Activated T-helper 17 cell treated with anti-CD3 and anti-CD28 coated beads, Interleukin-2, amount 50 U/mL, for 72 hours (primary cell): ENCODE measurements at regions not wholly inside any gene's neighbourhood (a gene's known extent, or its start where the extent isn't known, plus 50 kb on each side); places are given as distances from the start of the nearest gene placed in this dataset.
A peak's percentile ranks its signal among the peaks of the same experiment; 100 is the strongest.

ENCODE experiments used
- ATAC-seq: fragments of 150-1000 bp; cut with Tn5 transposase; replicated peaks from 2 replicates; pipeline ENCODE4 v1.10.0; 2021; ENCODE audit warnings: mild to moderate bottlenecking, moderate library complexity
- H3K27ac Mint-ChIP-seq: one replicate; pipeline ENCODE4 v1.8.0; 2022; ENCODE audit warnings: mixed read lengths
- H3K27me3 Mint-ChIP-seq: one replicate; pipeline ENCODE4 v1.8.0; 2022; ENCODE audit warnings: mixed read lengths
- H3K36me3 Mint-ChIP-seq: one replicate; pipeline ENCODE4 v1.8.0; 2022; ENCODE audit warnings: low read depth, mild to moderate bottlenecking, mixed read lengths
- H3K4me1 Mint-ChIP-seq: one replicate; pipeline ENCODE4 v1.8.0; 2022; ENCODE audit warnings: mixed read lengths
- H3K4me3 Mint-ChIP-seq: one replicate; pipeline ENCODE4 v1.8.0; 2022; ENCODE audit warnings: mild to moderate bottlenecking, mixed read lengths
- H3K9me3 Mint-ChIP-seq: one replicate; pipeline ENCODE4 v1.8.0; 2022; ENCODE audit warnings: mixed read lengths

DNA sequence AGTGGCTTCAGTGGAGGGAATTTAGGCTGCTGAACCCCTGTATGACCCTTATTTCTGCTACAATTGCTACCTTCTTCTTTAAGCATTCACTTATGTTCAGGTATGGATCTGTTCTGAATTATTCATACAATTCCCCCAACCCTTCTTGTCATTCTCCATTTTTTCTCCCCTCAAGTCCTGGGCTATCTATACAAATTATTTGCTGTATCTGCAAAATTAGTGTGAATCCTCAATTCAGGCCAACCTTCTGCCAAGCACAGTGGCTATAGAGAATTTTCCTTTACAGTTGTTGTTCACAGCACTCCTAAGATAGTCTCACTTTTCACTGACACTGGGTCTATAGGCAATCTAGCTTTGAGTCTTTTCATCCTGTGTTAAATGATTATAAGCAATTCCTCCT is 119.2 kb upstream of the CNTN1 start:
- Mint-ChIP-seq H3K27ac (no peak overlapping the region), H3K27me3 (no peaks in the 10 kb centered on the region), H3K36me3 (no peaks in the 10 kb centered on the region), H3K4me1 (no peaks in the 10 kb centered on the region), H3K9me3 (peaks cover 3% of the 10 kb centered on the region), H3K4me3 (no peak overlapping the region)
- ATAC-seq, result no peak

GRCh38 chr12:40575987-40576386 is 116.3 kb upstream of the CNTN1 start:
- H3K27me3 Mint-ChIP-seq, result no peaks in the 10 kb centered on the region

DNA sequence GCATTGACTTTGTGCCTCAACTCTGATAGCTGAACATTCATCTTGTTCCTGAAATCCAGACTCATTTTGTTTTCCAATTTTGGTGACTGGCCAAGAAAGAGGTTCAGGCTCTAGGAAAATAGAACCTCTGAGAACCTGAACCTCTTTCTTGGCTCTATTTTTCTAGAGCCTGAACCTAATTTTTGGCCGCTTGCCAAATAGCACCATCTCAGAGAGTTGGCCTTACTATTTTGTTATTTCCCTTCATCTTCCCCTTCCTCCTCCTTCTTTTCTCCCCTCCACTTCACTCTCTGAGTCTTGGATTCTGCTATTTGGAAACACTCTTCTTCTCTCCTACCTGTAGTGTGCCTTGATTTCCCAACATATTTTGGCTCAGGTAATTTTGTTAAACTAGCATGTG is 114.4 kb upstream of the CNTN1 start:
- Mint-ChIP-seq H3K4me1 (no peaks in the 10 kb centered on the region), H3K4me3 (no peak overlapping the region), H3K9me3 (peaks cover 8% of the 10 kb centered on the region), H3K27ac (no peak overlapping the region), H3K36me3 (no peaks in the 10 kb centered on the region), H3K27me3 (no peaks in the 10 kb centered on the region)
- no peak for ATAC-seq

More at GRCh38 chr12:40575987-40576386, 116.3 kb upstream of the CNTN1 start:
- Mint-ChIP-seq H3K27ac (no peak overlapping the region), H3K4me3 (no peak overlapping the region), H3K4me1 (no peaks in the 10 kb centered on the region), H3K36me3 (no peaks in the 10 kb centered on the region), H3K9me3 (peaks cover 7% of the 10 kb centered on the region)
- ATAC-seq, result no peak

DNA sequence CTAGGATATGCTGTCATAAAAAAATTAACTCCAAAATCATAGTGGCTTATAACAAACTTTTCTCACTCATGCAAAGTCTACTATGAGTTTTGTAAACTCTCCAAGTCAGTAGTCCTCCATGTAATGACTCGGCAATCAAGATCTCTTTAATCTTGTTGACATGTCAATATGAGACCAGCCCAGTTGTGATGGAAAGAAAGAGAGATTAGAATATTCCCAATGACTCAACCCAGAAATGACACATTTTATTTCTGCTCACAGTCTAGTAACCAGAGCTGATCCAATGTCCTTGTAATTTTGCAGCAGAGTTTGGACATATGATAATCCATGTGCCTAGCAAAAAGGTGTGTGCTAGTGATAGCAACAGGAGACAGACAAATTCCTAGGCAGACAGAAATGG is 112.6 kb upstream of the CNTN1 start:
- ATAC-seq, result no peak
- Mint-ChIP-seq H3K36me3 (no peaks in the 10 kb centered on the region), H3K27me3 (no peaks in the 10 kb centered on the region), H3K9me3 (peaks cover 8% of the 10 kb centered on the region), H3K4me3 (no peak overlapping the region), H3K27ac (no peak overlapping the region), H3K4me1 (no peaks in the 10 kb centered on the region)

DNA sequence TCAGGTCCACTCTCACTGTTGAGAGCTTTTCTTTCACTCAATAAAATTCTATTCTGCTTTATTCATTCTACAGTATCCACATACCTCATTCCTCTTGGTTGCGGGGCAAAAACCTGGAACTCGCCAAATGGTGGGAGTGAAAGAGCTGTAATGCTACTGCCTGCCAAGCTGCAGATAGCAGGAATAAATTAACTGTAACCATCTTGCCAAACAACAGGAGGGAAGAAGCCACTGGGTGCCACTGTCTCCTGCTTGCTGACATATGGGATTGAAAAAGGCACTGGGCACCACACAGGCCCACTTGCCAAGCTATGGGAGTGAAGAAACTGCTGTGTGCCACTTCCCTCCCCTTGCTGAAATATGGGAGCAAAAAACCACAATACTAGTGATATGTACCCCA is 111.9 kb upstream of the CNTN1 start:
- H3K27me3 Mint-ChIP-seq, result no peaks in the 10 kb centered on the region
- no peak for ATAC-seq

GRCh38 chr12:40581889-40582288 is 110.3 kb upstream of the CNTN1 start:
- no peaks in the 10 kb centered on the region for H3K4me1 Mint-ChIP-seq
- ATAC-seq, result no peak
- H3K36me3 Mint-ChIP-seq, result no peaks in the 10 kb centered on the region
- no peak overlapping the region for H3K4me3 Mint-ChIP-seq
- peaks cover 8% of the 10 kb centered on the region for H3K9me3 Mint-ChIP-seq
- no peaks in the 10 kb centered on the region for H3K27me3 Mint-ChIP-seq
- no peak overlapping the region for H3K27ac Mint-ChIP-seq

More for the DNA sequence above, 111.9 kb upstream of the CNTN1 start:
- Mint-ChIP-seq H3K4me3 (no peak overlapping the region), H3K27ac (no peak overlapping the region), H3K9me3 (peaks cover 8% of the 10 kb centered on the region), H3K36me3 (no peaks in the 10 kb centered on the region), H3K4me1 (no peaks in the 10 kb centered on the region)

DNA sequence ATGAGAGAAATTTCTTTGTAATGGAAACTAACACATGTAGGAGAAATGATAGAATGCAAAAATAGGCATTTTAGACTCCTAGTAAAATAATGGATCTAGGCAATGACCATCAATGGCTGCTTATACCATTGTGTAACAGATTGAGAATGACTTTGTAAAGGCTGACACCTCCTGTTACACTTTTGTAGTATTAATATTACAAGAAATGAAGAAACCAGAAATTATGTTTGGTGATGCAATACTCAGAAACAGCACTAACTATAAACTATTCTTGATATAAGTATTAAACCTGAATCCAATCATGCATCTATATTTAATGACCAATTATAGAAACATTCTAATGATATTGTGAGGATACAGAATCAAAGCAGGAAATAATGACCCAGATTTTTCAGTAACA is 108.5 kb upstream of the CNTN1 start:
- Mint-ChIP-seq H3K27me3 (no peaks in the 10 kb centered on the region), H3K4me3 (no peak overlapping the region), H3K27ac (no peak overlapping the region), H3K9me3 (peaks cover 8% of the 10 kb centered on the region), H3K4me1 (no peaks in the 10 kb centered on the region), H3K36me3 (no peaks in the 10 kb centered on the region)
- no peak for ATAC-seq

GRCh38 chr12:40584763-40585162 is 107.5 kb upstream of the CNTN1 start:
- Mint-ChIP-seq H3K4me1 (no peaks in the 10 kb centered on the region), H3K27ac (no peak overlapping the region), H3K27me3 (no peaks in the 10 kb centered on the region), H3K4me3 (no peak overlapping the region), H3K36me3 (no peaks in the 10 kb centered on the region), H3K9me3 (peaks cover 15% of the 10 kb centered on the region)
- ATAC-seq, result no peak

DNA sequence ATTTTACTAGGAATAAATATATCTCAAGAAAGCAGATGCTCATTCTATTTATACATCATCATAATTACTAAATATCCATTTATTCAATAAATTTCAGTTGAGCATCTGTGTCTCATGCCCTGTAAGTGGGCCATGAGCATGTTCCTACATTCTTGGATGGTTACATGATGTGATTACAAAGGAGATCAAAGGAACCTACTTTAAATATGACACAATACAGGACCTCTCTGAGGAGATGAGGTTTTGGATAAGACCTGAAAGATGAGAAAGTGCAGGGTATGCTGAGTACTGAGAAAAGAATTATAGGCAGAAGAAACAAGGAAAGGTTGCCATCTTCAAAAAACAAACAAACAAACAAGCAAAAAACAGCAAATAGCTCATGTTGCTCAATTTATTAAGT is 105.4 kb upstream of the CNTN1 start:
- no peak overlapping the region for H3K4me3 Mint-ChIP-seq
- no peak for ATAC-seq
- H3K36me3 Mint-ChIP-seq, result no peaks in the 10 kb centered on the region
- no peaks in the 10 kb centered on the region for H3K4me1 Mint-ChIP-seq
- H3K27me3 Mint-ChIP-seq, result no peaks in the 10 kb centered on the region
- peaks cover 12% of the 10 kb centered on the region for H3K9me3 Mint-ChIP-seq
- no peak overlapping the region for H3K27ac Mint-ChIP-seq

GRCh38 chr12:40587421-40587820 is 104.8 kb upstream of the CNTN1 start:
- Mint-ChIP-seq H3K9me3 (peaks cover 8% of the 10 kb centered on the region), H3K27me3 (no peaks in the 10 kb centered on the region), H3K4me1 (no peaks in the 10 kb centered on the region), H3K27ac (no peak overlapping the region), H3K4me3 (no peak overlapping the region), H3K36me3 (no peaks in the 10 kb centered on the region)
- ATAC-seq, result no peak

GRCh38 chr12:40587970-40588369 is 104.3 kb upstream of the CNTN1 start:
- Mint-ChIP-seq H3K4me1 (no peaks in the 10 kb centered on the region), H3K27me3 (no peaks in the 10 kb centered on the region)

DNA sequence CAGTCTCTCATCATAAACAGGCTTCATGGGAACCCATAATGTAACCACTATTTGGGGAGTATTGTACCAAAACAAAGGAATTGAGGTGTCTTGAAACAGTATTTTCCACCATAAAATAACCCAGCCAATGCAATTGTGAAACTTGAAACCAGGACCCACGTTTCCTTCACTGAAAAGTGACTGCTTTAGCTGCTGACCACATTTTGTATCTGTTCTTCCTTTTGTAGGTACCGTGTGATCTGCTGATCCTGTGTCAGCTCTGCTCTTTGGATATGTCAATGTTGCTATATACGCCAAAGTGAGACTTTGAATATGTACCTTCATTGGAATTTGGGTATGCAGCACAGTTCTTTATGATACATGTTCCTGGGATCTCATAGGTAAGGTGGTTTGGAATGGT is 95.1 kb upstream of the CNTN1 start:
- no peaks in the 10 kb centered on the region for H3K4me1 Mint-ChIP-seq
- no peak overlapping the region for H3K27ac Mint-ChIP-seq
- H3K4me3 Mint-ChIP-seq, result no peak overlapping the region
- H3K9me3 Mint-ChIP-seq, result peaks cover 5% of the 10 kb centered on the region
- H3K36me3 Mint-ChIP-seq, result no peaks in the 10 kb centered on the region
- no peak for ATAC-seq
- H3K27me3 Mint-ChIP-seq, result no peaks in the 10 kb centered on the region

More at GRCh38 chr12:40587970-40588369, 104.3 kb upstream of the CNTN1 start:
- Mint-ChIP-seq H3K4me3 (no peak overlapping the region), H3K36me3 (no peaks in the 10 kb centered on the region), H3K27ac (no peak overlapping the region), H3K9me3 (peaks cover 8% of the 10 kb centered on the region)
- ATAC-seq, result no peak

DNA sequence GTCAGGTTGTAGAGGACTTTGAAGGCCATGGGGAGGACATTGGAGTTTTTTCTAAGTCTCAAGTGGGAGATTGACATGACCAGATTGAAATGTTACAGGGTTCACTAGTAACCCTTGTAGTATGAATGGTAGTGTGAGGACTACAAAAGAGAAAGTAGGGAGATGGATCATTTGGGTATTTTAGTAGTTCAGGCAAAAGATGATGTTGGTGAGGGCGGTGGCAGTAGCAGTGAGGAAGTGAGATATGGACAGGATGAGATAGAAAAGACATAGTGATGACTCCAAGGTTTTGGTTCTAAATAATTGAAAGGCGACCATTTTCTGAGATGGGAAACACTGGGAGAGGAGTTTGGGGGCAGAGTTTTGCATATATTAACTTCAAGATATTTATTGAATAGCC is 94.2 kb upstream of the CNTN1 start:
- Mint-ChIP-seq H3K4me3 (no peak overlapping the region), H3K36me3 (no peaks in the 10 kb centered on the region), H3K27me3 (no peaks in the 10 kb centered on the region), H3K4me1 (no peaks in the 10 kb centered on the region), H3K9me3 (peaks cover 5% of the 10 kb centered on the region), H3K27ac (no peak overlapping the region)
- no peak for ATAC-seq

DNA sequence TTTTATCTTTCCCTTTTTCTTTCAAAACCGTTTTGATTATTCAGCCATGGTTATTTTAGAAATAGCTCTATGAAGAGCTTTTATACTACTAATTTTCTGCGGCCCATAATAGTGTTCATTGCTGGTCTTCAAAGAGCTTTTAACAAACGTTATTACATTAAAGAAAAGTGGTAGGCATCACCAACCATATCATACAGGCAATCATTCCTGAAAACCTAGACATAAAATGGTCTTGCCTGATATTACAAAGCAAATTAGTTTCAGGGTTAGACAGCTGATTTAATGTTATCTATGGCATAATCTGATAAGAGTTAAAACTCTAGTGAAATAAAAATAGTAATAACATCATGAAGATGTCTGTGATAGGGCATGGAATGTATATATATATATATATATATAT is 89.7 kb upstream of the CNTN1 start:
- Mint-ChIP-seq H3K4me1 (no peaks in the 10 kb centered on the region), H3K27ac (no peak overlapping the region), H3K4me3 (no peak overlapping the region), H3K36me3 (no peaks in the 10 kb centered on the region), H3K9me3 (peaks cover 5% of the 10 kb centered on the region), H3K27me3 (no peaks in the 10 kb centered on the region)
- ATAC-seq, result no peak

- Mint-ChIP-seq H3K27ac (no peak overlapping the region), H3K4me1 (no peaks in the 10 kb centered on the region), H3K9me3 (peaks cover 8% of the 10 kb centered on the region), H3K4me3 (no peak overlapping the region), H3K27me3 (no peaks in the 10 kb centered on the region), H3K36me3 (no peaks in the 10 kb centered on the region)
- ATAC-seq, result peak; percentile 62
Observed at GRCh38 chr12:40614923-40615322, 77.3 kb upstream of the CNTN1 start.

DNA sequence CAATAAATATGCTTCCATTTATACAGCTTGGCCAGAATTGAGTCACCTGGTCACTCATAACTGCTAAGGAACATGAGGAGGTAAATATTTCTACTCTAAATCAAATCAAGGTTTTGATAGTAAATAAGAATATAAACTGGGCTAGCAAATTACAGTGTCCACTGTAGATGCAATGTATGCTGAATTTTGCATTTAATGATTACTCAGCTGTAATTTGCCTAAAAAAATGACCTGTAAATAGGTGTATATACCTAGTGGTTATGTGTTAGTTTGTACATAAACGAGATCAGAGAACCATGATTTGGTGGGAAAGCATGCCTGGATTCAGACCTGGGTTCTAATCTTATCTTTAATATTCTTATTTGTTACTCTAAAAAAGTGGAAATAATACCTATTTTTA is 76.6 kb upstream of the CNTN1 start:
- no peak overlapping the region for H3K4me3 Mint-ChIP-seq
- H3K27me3 Mint-ChIP-seq, result no peaks in the 10 kb centered on the region
- H3K4me1 Mint-ChIP-seq, result no peaks in the 10 kb centered on the region
- peaks cover 8% of the 10 kb centered on the region for H3K9me3 Mint-ChIP-seq
- ATAC-seq, result no peak
- H3K36me3 Mint-ChIP-seq, result no peaks in the 10 kb centered on the region
- no peak overlapping the region for H3K27ac Mint-ChIP-seq
